GM21717 (cell line): ENCODE measurements at regions not wholly inside any gene's neighbourhood (a gene's known extent, or its start where the extent isn't known, plus 50 kb on each side); places are given as distances from the start of the nearest gene placed in this dataset.

ENCODE experiments used
- ATAC-seq: cut with Tn5 transposase; IDR thresholded peaks from one replicate; pipeline ENCODE4 v1.9.1; 2021; ENCODE audit warnings: mild to moderate bottlenecking, moderate library complexity; ENCODE audit not compliant: unreplicated experiment

DNA sequence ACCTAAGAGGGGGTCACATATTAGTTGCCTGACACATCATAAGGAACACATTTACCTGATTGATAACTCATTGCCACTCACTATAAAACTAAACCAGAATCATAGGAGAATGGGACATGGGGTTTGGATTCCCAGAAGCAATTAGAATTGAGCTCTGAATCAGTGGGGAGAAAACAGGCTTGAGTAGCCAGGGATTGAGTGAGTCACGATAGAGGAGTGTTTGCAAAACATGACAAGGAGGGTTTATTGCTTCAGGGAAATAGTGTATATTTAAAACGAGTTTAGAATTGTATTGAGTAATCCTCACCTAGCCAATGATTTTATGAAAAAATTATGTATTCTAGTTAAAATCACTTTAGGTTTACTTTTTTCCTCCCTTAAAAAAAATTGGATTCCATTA is 101.1 kb upstream of the THRB start:
- no peak for ATAC-seq

DNA sequence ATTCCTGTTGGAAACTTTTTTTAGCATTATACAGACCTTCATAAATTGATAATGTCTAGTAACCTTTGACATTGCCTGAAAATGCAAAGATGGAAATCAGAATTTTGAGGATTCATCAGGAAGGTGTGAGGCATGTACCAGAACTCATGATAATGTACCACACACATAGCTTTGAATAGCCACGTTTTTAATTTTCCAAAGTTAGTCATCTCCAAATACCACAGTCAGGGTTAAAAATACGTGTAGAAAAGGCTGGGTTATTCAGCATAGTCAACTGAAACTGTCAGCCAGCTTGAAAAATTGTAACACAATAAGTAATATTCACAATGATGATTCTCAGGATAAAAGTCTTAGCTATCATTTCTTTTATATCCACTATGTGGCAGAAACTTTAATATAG is 102.0 kb upstream of the THRB start:
- no peak for ATAC-seq

DNA sequence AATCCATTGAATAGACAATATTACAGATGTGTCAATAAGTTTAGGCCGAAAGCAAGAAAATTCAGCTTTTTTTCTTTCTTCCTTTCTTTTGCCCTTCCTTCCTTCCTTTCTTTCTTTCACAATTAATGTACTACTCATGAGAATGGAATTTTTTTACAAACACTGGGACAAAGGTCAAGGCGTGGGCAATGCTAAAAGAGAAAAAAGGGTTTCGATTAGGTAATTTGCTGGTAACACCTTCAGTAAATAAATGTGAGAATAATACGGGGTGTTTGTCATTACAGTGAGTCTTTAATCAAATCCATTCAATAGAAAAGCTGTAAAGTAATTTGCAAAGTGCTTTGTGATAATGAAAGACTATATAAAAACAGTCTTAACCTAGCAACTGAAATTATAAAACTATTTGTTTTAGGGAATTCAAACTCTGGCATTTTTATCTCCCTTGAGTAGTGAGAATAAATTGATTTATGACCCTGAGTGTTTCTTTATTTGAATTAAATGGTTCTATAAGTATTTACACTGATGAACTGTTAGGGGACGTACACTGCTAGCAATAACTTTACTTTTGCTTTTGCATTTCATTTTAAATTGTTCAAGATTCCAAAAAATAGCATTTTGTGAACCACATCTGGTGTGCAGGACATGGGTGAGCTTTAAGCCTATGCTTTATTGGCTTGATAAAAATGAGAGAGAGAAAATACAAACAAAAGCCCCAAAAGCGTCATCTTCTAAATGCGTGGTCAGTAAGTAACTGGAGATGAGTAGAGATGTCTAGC is 104.2 kb upstream of the THRB start:
- no peak for ATAC-seq

DNA sequence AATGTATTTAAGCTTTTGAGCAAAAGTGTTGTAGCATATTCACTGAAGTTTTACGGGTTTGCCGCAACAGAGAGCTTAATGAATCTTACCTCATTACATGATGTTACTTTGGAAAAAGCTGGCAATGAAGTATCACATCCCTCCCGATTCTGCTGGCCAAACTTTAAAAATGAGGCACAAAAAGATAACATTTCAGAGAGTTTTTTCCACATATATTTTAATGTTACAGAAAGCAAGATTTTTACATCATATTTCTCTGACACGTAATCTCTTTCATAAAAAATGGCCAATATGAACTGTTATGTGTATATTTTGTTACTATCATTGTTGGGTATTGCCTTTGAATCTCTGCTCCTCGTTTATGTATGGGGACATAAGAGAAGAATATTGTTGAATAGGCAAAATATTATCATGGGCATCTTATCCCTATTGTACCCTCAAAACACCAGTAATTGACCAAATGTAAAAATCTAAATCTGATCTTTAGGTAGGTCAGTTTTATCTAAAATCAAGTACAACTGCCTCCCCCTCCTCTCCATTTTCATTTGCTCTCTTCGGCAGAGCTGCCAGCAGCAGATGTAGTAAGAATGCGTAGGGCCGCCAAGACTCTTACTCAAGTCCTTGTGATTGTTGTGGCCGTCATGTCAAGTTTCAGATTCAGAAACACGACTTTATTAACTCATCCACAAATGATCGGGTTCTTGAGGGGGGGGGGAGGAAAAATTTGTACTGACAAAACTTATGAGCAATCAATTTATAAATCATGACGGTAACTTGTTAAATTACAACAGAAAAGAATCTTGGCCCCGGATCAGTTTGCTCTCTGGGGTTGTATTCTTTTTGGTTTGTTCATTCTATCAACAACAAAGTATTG is 106.7 kb upstream of the THRB start:
- no peak for ATAC-seq

DNA sequence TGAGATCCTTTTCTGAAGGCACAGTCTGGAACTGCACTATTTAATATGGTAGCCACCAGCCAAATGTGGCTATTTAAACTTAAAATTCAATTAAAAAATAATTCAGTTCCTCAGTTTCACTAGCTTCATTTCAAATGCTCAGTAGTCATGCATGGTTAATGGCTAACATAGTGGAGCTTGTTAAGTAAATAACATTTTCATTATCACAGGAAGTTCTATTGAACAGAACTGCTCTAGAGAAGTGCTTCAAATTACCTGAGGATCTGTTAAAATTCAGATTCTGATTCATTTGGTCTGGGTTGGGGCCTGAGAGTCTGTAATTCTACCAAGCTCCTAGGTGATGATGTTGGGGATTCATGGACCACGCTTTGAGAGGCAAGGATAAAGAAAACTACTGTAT is 109.6 kb upstream of the THRB start:
- no peak for ATAC-seq

DNA sequence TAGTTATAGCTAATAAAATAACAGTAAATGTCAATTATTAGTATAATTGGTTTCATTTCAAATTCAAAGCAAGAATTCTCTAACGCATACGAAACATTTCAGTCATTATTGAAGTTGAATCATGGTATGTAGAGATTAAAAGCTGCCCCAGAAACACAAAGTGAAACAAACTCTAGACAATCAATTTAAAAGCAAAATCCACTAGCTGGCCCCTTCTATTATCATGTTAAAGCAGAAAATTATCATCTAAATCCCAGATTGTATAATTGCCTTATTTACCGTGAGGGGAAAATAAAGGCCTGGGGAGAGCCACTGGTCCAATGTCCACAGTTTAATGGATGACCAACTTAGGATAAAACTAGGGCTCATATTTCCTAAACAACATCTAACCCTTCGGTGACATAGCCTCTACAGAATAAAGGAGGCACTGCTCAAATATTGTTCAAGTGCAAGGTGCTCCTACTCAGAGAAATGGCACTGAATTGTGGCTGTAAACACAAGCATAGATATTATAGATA is 110.9 kb upstream of the THRB start:
- ATAC-seq: no peak

DNA sequence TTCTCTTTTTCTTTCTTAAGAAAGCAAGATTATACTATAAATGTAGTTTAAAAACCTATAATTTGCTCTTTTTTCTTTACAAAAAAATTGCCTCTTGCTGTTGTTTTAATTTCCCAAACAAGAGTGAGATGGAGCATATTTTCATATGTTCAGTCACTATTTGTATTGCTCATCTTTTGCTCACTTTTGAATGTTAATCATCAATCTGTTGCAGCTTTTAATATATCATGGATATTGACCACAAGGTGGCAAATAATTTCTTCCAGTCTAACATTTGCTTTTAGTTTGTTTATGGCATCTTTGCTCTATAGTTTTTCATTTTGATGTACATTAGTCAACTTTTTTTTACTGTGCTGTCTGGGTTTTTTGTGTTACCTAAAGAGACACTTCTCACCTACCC is 112.6 kb upstream of the THRB start:
- no peak for ATAC-seq

DNA sequence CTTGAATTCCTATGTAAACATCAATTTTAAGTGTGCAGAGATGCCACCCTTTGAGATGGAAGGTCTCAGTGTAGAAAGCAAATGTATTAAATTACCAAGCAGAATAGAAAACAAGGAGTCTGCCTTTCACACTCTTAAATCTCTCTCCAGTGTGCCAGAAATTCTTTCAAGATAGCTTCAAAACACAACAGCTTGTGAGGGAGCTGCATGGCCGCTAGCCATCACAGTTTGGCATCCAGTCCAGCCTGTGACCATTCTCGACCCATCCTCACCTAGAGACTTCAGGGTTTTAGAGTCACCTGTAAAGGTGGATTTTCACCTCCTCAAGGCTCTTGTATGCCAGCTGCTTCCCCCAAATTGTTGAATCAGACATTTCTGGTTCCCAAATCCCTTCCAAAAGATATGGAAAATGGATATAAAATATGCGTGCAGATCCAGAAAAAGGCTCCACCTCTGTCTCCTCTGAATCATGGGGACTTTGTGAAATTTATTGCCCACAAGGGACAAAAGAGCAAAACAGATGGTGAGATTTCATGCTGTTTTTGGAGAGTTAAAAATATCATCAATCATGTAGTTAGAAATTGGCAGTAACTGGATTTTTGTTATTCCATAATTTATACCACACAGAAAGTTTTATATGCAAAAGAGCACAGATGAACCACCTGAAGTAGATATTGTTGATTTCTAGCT is 114.2 kb upstream of the THRB start:
- ATAC-seq: no peak

DNA sequence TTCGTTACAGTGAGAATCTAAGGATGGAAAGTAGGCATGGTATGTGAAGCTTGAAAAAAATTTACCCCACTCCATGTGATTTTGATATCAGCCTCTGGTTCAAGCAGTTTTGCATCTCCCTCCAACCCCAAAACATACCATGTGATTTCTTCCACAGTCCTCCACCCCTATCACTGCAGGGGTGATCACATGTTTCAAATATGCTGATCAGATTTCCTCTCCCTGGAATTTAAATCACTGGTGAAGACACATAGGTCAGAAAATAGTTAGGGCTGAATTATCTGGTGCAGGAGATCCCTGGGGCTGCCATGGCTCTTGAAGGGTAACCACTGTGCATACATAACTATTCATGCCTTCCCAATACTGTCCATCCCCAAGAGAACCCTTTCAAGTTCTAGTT is 119.7 kb upstream of the THRB start:
- no peak for ATAC-seq

DNA sequence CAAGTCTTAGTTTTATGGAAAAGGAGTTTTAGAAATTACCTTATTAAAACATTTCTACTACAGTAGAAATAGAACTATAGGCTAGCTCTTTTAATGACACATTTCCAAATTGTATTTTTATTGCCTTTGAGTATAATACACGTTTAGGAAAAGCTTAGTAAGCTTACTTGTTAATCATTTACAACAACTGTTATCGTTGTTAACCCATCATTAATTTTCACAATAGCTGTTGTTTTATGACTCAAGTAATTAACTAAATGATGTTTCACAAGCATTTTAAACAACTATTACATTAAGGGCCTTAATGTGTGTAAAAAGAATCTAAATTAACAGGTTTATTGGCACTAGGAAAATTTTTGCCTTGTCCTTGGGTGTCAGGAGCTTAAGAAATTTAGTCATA is 120.5 kb upstream of the THRB start:
- no peak for ATAC-seq

DNA sequence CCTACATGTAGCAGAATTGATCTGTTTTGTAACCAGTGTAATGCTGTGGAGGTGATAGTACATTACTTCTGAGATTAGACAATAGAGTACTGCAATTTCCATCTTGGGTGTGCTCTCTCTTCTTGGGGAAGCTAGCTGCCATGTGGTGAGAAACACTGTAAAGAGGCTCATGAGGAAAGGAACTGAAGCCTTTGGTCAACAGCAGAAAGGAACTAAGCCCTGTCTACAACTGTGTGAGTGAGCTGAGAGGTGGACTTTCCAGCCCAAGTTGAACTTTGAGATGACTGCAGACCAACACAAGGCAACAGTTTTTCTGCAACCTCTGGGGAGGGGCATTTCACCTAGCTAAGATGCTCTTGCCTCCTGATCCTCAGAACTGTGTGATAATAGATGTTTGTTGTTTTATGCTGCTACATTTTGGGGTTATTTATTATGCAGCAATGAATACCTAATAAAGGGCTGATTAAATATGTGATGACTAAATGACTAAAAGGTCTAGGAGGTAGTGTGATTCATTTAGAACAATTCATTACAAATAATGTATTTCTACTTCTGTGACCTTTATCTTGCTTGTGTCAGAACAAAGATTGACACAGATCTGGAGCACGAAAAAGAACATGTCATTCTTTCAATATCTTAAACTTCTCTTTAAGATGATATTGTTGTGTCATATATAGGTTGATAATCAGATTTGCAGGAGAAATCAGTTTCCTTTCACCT is 121.6 kb upstream of the THRB start:
- no peak for ATAC-seq

DNA sequence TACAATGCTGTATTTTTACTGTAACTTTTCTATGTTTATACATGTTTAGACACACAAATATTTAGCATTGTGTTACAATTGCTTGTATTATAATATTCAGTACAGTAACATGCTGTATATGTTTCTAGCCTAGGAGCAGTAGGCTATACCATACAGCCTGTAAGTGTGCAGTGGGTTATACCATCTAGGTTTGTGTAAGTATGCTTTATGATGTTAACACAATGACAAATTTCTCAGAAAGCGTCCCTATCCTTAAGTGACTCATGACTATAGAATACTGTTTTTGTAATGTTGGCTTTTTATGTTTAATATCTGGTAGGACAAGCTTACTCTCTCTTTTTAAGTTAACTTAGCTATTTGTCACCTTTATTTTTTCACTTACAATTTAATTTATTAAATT is 127.5 kb upstream of the THRB start:
- no peak for ATAC-seq

DNA sequence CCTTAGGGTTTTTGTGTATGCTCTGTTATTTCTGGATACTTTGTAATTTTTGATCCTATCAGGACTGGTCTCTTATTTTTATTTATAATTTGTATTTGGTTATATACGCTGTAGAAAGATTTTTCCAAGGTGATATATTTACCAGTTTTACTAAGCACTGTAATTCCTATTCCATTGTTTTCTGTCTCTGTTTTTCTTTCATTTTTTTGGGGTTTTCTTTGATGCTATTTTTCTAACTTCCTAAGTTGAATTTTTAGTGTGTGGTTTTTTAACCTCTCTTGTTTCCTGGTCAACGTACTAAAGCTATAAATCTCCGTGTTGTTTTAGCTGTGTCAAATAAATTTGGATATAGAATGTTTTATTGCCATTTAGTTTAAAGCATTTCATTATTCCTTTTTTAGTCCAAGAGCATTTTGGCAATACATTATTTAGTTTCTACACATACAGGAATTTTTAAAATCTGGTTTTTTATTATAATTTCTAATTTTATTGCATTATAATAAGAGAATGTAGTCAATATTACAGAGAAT is 128.1 kb upstream of the THRB start:
- no peak for ATAC-seq

DNA sequence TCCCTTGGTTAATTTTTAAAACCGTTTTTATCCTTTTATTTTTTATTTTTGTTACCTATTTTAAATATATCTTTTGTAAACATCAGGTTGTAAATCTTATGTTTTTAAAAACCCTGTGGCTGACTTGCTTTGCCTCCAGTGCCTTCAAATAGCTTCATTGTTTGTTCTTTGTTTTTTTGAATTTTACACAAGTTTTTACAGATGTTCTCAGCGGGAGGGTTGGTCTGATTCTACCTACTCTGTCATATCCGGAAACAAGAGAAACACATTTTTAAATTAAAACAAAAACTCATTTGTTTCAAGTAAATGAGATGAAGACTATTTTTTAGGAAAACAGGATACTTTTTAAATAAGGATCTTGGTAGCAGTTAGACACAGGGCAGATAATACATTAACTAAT is 129.0 kb upstream of the THRB start:
- no peak for ATAC-seq

DNA sequence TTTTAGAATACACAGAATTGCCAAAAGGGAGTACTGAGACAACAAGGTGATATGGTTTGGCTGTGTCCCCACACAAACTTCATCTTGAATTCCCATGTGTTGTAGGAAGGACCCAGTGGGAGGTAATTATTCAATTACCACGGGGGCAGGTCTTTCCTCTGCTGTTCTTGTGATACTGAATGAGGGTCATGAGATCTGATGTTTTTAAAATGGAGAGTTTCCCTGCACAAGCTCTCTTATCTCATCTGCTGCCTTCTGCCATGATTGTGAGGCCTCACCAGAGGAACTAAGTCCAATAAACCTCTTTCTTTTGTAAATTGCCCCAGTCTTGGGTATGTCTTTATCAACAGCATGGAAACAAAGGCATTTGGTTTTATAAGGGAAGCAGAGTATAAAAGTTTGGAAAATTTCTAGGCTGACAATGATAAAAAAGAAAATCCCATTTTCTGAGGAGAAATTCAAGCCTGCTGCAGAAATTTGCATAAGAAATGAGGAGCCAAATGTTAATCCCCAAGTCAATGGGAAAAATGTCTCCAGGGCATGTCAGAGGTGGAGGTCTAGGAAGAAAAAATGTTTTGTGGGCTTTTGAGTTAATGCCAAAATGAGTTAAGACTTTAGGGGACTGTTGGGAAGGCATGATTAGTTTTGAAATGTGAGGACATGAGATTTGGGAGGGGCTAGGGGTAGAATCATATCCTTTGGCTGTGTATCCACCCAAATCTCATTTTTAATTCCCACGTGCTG is 130.5 kb upstream of the THRB start:
- no peak for ATAC-seq

DNA sequence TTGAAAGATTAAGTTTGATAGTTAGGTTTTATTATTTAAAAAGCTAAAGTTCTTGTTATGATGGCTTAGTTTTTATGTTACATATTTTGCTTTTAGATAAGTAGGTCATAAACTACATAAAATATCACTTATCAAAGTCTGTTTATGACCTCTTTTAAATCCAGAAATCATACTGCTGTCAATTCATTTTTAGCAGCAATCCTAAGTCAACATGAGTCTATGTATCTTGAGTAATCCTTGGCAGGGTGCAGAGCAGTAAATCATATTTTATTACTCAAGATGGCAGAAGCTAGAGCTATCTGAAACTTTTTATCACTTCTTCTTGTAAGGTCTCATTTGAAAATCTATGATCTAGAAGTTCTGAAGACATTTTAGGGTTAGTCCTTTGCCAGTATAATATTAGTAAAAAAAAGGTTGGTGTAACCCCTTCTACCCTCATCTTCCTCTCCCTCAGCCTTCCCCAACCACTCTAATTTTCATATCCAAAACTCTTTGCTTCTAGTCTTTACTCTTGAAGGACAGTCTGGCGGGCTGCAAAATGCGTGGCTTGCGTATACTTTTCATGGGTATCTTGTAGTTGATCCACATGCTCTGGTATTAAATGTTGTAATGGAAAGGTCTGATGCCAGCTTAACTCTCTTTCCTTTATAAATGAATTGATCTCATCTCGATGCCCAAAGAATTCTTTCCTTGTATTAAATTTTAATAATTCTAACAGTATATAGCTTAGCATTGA is 134.0 kb upstream of the THRB start:
- ATAC-seq: no peak

DNA sequence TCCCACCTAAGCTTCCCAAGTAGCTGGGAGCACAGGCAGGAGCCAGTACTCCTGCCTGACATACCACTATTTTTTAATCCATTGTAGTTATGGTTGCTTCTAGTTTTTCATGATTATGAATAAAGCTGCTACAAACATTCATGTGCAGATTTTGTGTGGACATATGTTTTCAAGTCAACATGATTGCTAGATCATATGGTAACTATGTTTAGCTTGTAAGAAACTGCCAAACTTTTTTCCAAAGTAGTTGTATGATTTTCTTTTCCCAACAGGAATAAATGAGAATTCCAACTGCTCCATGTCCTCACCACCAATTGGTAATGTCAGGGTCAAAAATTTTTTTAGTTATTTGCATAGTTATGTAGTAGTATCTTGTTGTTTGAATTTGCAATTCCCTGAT is 136.8 kb upstream of the THRB start:
- ATAC-seq: no peak

DNA sequence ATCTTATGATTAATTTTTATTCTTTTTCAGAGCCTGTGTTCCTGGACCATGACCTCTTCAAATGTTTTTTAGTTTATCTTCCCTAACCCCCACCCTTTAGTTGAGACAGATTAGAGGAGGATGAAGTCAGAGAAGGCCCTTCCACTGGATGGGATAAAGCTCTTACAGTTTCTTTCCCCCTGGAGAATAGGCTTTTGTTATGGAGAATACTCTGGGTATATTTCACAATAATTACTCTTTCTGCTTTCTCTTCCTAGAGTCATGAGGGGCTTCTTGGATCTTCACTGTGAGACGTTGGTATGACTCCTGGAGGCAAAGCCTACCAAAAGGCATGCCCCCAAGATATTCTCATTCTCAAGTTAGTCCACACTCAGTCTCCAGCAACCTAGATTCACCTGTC is 144.4 kb upstream of the THRB start:
- no peak for ATAC-seq
